ENCODE measurements at regions not wholly inside any gene's neighbourhood (a gene's known extent, or its start where the extent isn't known, plus 50 kb on each side); places are given as distances from the start of the nearest gene placed in this dataset.
"Not testable (repeated sequence)": the region's sequence is repeated elsewhere in the genome, so short reads cannot be mapped to it uniquely, and the experiment has no call there.

- DNase-seq: no peak
- Mint-ChIP-seq H3K9me3 (no peaks in the 10 kb centered on the region), H3K4me1 (ENCODE audit: low read depth) (no peaks in the 10 kb centered on the region), H3K36me3 (ENCODE audit: low read depth) (no peaks in the 10 kb centered on the region), H3K4me3 (no peak overlapping the region), H3K27ac (no peak overlapping the region), H3K27me3 (peaks cover 8% of the 10 kb centered on the region)
Observed at GRCh38 chr16:17566656-17567450, 96.1 kb upstream of the XYLT1 start.

DNA sequence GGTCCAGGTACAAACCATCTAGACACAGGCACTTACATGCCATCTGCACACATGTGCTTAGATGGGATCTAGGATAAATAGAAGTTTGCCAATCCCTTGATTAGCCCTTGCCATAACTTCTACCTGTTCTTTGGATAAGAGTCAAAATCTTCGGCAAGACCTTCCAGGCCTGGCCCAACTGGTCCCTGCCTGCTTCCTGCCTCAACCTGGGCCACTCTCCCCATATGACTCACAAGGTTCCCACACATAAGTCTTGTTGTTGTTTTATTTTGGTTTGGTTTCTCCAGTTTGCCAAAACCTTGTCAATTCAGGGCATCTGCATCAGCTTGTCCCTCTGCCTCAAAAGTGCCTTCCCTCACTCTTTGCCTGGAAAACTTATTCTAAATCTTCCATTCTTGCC, 95.3 kb upstream of the XYLT1 start:
- Mint-ChIP-seq H3K4me1 (ENCODE audit: low read depth) (no peaks in the 10 kb centered on the region), H3K4me3 (no peak overlapping the region), H3K9me3 (no peaks in the 10 kb centered on the region), H3K27me3 (peaks cover 9% of the 10 kb centered on the region), H3K27ac (no peak overlapping the region), H3K36me3 (ENCODE audit: low read depth) (no peaks in the 10 kb centered on the region)
- DNase-seq: no peak

GRCh38 chr16:17565605-17566004, 94.8 kb upstream of the XYLT1 start:
- H3K36me3 Mint-ChIP-seq (ENCODE audit: low read depth): no peaks in the 10 kb centered on the region
- no peak overlapping the region for H3K27ac Mint-ChIP-seq
- no peak overlapping the region for H3K4me3 Mint-ChIP-seq
- H3K9me3 Mint-ChIP-seq: no peaks in the 10 kb centered on the region
- peaks cover 6% of the 10 kb centered on the region for H3K27me3 Mint-ChIP-seq
- no peaks in the 10 kb centered on the region for H3K4me1 Mint-ChIP-seq (ENCODE audit: low read depth)
- no peak for DNase-seq

DNA sequence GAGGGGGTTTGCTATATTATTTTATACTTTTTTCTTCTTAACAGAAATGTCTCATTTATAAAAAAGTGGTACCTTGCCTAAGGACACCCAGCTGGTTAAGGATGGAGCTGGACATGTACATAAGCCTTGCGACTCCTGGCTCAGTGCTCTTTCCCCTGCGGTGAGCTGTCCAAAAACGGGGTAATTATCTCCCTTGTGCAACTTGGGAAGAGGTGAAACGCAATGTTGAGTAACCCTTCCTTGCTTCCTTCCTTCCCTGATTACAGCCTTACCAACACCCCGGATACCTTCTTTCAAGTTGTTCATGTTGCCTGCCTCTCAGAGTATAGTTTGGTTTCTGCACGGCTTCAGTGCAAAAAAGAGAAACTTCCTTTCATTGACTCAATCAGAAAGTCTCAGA, 94.1 kb upstream of the XYLT1 start:
- peaks cover 6% of the 10 kb centered on the region for H3K27me3 Mint-ChIP-seq
- no peaks in the 10 kb centered on the region for H3K4me1 Mint-ChIP-seq (ENCODE audit: low read depth)
- no peak overlapping the region for H3K27ac Mint-ChIP-seq
- H3K4me3 Mint-ChIP-seq: no peak overlapping the region
- DNase-seq: no peak
- H3K36me3 Mint-ChIP-seq (ENCODE audit: low read depth): no peaks in the 10 kb centered on the region
- H3K9me3 Mint-ChIP-seq: no peaks in the 10 kb centered on the region

GRCh38 chr16:17563323-17564091, 92.7 kb upstream of the XYLT1 start:
- no peak for DNase-seq
- Mint-ChIP-seq H3K36me3 (ENCODE audit: low read depth) (no peaks in the 10 kb centered on the region), H3K27ac (no peak overlapping the region), H3K4me3 (no peak overlapping the region), H3K9me3 (no peaks in the 10 kb centered on the region), H3K27me3 (peaks cover 9% of the 10 kb centered on the region), H3K4me1 (ENCODE audit: low read depth) (no peaks in the 10 kb centered on the region)

GRCh38 chr16:17561056-17561455, 90.3 kb upstream of the XYLT1 start:
- H3K27ac Mint-ChIP-seq: no peak overlapping the region
- H3K4me3 Mint-ChIP-seq: no peak overlapping the region
- DNase-seq: no peak
- H3K36me3 Mint-ChIP-seq (ENCODE audit: low read depth): no peaks in the 10 kb centered on the region
- no peaks in the 10 kb centered on the region for H3K9me3 Mint-ChIP-seq
- H3K4me1 Mint-ChIP-seq (ENCODE audit: low read depth): peaks cover 12% of the 10 kb centered on the region
- H3K27me3 Mint-ChIP-seq: peaks cover 26% of the 10 kb centered on the region

DNA sequence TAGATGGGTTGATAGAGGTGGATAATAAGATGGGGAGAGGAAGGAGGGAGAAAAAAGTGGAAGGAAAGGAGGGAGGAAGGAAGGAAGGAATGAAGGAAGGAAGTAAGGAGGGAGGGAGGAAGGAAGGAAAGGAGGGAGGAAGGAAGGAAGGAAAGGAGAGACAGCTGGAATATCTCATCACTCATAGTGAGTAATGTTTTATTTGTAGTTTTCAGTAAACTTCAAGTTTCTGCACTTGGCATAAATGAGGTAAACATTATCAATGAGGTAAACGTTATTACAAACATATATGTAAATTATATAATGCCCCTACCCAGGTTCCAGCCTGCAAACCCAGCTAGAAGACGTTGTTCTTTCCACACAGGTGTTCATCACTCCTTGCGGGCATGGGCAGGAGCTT, 89.8 kb upstream of the XYLT1 start:
- no peaks in the 10 kb centered on the region for H3K36me3 Mint-ChIP-seq (ENCODE audit: low read depth)
- H3K4me1 Mint-ChIP-seq (ENCODE audit: low read depth): peaks cover 12% of the 10 kb centered on the region
- H3K4me3 Mint-ChIP-seq: no peak overlapping the region
- H3K27ac Mint-ChIP-seq: no peak overlapping the region
- H3K9me3 Mint-ChIP-seq: no peaks in the 10 kb centered on the region
- DNase-seq: no peak
- H3K27me3 Mint-ChIP-seq: peaks cover 27% of the 10 kb centered on the region

DNA sequence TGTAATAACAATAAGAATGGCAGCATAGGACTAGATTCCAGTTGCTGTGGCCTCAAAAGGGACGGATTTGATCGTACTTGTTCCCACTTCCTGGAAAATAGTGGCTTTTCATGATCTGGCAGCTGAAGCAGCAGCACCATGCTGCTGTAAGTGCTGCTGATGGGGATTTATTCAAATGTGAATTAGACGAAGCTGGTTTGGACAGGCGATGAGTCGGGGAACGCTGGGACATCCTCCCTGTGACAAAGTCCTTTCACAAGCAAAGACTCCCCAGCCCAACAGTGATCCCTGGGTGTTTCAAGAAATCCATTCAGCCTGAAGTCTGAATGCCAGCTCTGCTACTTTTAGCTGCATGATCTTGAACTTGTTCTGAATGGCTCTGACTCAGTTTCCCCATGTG, 88.6 kb upstream of the XYLT1 start:
- H3K27me3 Mint-ChIP-seq: peaks cover 32% of the 10 kb centered on the region
- H3K9me3 Mint-ChIP-seq: no peaks in the 10 kb centered on the region
- no peaks in the 10 kb centered on the region for H3K36me3 Mint-ChIP-seq (ENCODE audit: low read depth)

GRCh38 chr16:17557949-17558348, 87.2 kb upstream of the XYLT1 start:
- no peak overlapping the region for H3K27ac Mint-ChIP-seq
- no peaks in the 10 kb centered on the region for H3K9me3 Mint-ChIP-seq
- peaks cover 14% of the 10 kb centered on the region for H3K4me1 Mint-ChIP-seq (ENCODE audit: low read depth)
- DNase-seq: no peak
- H3K36me3 Mint-ChIP-seq (ENCODE audit: low read depth): no peaks in the 10 kb centered on the region
- H3K27me3 Mint-ChIP-seq: peaks cover 36% of the 10 kb centered on the region
- no peak overlapping the region for H3K4me3 Mint-ChIP-seq

More for the DNA sequence above, 88.6 kb upstream of the XYLT1 start:
- no peak overlapping the region for H3K4me3 Mint-ChIP-seq
- no peak for DNase-seq
- H3K4me1 Mint-ChIP-seq (ENCODE audit: low read depth): peaks cover 14% of the 10 kb centered on the region
- H3K27ac Mint-ChIP-seq: no peak overlapping the region

DNA sequence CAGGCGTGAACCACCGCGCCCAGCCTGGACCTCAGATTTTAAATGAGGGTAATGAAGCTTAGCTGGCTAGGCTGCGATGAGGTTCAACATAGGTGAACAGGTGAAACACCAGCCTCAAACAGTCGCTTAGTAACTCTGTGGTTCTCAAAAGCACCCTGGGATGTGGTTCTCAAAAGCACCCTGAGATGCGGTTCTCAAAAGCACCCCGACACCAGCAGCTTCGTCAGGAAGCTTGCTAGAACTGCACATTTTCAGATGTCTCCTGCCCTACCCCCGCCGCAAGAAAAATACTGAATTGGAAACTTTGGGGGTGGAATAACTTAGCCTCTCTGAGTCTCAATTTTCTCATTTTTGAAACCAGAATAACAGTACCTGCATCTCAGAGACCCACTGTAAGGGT, 86.7 kb upstream of the XYLT1 start:
- H3K36me3 Mint-ChIP-seq (ENCODE audit: low read depth): no peaks in the 10 kb centered on the region
- no peak for DNase-seq
- H3K27me3 Mint-ChIP-seq: peaks cover 32% of the 10 kb centered on the region
- no peaks in the 10 kb centered on the region for H3K9me3 Mint-ChIP-seq
- no peak overlapping the region for H3K4me3 Mint-ChIP-seq
- peaks cover 14% of the 10 kb centered on the region for H3K4me1 Mint-ChIP-seq (ENCODE audit: low read depth)
- H3K27ac Mint-ChIP-seq: no peak overlapping the region

GRCh38 chr16:17556276-17557052, 85.7 kb upstream of the XYLT1 start:
- H3K36me3 Mint-ChIP-seq (ENCODE audit: low read depth): no peaks in the 10 kb centered on the region
- H3K27ac Mint-ChIP-seq: no peak overlapping the region
- no peak overlapping the region for H3K4me3 Mint-ChIP-seq
- no peaks in the 10 kb centered on the region for H3K9me3 Mint-ChIP-seq
- peaks cover 14% of the 10 kb centered on the region for H3K4me1 Mint-ChIP-seq (ENCODE audit: low read depth)
- peaks cover 31% of the 10 kb centered on the region for H3K27me3 Mint-ChIP-seq
- no peak for DNase-seq

DNA sequence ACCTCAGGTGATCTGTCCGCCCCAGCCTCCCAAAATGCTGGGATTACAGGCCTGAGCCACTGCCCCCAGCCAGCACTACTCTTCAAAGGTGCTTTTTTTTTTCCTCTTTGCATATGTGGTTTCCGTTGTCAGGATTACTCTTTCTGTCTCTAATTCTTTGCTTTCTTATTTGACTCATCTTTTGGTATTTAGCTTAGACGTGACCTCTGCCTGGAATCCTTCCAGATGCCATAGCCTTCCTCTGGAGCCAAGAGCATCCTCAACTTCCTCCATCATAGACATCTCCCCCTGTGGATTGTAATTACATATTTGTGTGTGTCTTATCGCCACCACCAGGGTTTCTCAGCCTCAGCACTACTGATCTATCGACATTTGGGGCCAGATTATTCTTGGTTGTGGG, 84.4 kb upstream of the XYLT1 start:
- H3K9me3 Mint-ChIP-seq: no peaks in the 10 kb centered on the region
- H3K4me3 Mint-ChIP-seq: no peak overlapping the region
- no peak overlapping the region for H3K27ac Mint-ChIP-seq
- peaks cover 29% of the 10 kb centered on the region for H3K27me3 Mint-ChIP-seq
- H3K36me3 Mint-ChIP-seq (ENCODE audit: low read depth): no peaks in the 10 kb centered on the region
- no peak for DNase-seq
- H3K4me1 Mint-ChIP-seq (ENCODE audit: low read depth): peaks cover 14% of the 10 kb centered on the region

DNA sequence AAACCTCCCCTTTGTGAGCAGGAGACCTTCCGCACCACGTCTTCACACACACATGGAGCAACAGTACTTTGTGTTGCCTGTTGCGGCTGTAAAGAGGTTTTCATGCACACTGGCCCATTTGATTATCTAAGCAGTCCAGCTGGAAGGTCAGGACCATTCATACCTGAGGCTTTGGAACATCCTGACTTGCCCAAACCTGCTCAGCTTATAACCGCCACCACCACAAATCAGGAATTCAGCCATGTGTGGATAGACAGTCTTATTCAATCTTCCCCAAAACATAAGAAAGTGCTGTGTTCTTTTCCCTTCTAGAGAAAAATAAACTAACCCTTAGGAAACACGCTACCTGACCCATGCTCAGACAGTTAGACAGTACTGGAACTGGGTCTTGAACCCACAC, 81.6 kb upstream of the XYLT1 start:
- H3K27ac Mint-ChIP-seq: no peak overlapping the region
- H3K4me3 Mint-ChIP-seq: no peak overlapping the region
- no peaks in the 10 kb centered on the region for H3K9me3 Mint-ChIP-seq

GRCh38 chr16:17551682-17552081, 80.9 kb upstream of the XYLT1 start:
- DNase-seq; H3K4me3 Mint-ChIP-seq; H3K4me1 Mint-ChIP-seq (ENCODE audit: low read depth); H3K27ac Mint-ChIP-seq; H3K9me3 Mint-ChIP-seq; H3K36me3 Mint-ChIP-seq (ENCODE audit: low read depth): not testable (repeated sequence)
- H3K27me3 Mint-ChIP-seq: peaks cover 13% of the 10 kb centered on the region

More for the DNA sequence above, 81.6 kb upstream of the XYLT1 start:
- H3K27me3 Mint-ChIP-seq: peaks cover 17% of the 10 kb centered on the region
- H3K4me1 Mint-ChIP-seq (ENCODE audit: low read depth): peaks cover 6% of the 10 kb centered on the region
- no peaks in the 10 kb centered on the region for H3K36me3 Mint-ChIP-seq (ENCODE audit: low read depth)
- DNase-seq: no peak

DNA sequence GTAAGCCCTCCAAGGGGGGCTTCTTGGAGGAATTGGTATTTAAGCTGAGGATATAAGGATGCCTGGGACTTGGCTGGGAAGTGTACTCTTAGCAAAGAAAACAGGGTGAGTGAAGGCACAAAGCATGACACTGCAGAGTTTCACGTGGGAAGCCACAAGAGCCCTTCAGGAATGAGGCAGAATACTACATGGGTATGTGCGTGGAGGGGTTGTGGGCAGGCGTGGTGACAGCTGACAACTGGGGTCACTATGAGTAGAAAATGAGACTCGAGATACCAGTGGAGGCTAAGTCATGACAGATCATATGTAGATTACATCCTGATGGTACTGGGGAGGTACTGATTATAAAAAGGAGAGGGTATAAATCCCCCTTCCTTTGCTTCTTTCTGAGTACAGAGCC, 78.1 kb upstream of the XYLT1 start:
- Mint-ChIP-seq H3K27me3 (no peaks in the 10 kb centered on the region), H3K4me1 (ENCODE audit: low read depth) (no peaks in the 10 kb centered on the region), H3K9me3 (no peaks in the 10 kb centered on the region), H3K27ac (no peak overlapping the region), H3K4me3 (no peak overlapping the region), H3K36me3 (ENCODE audit: low read depth) (no peaks in the 10 kb centered on the region)
- DNase-seq: no peak
